SKM-1 (cell line): ENCODE measurements at regions not wholly inside any gene's neighbourhood (a gene's known extent, or its start where the extent isn't known, plus 50 kb on each side); places are given as distances from the start of the nearest gene placed in this dataset.
"Not testable (repeated sequence)": the region's sequence is repeated elsewhere in the genome, so short reads cannot be mapped to it uniquely, and the experiment has no call there.

Experiments used
- DNase-seq: peaks from one replicate; lab custom pipeline; 2025; ENCODE audit not compliant: unreplicated experiment; lab: John Stamatoyannopoulos, UW

DNA sequence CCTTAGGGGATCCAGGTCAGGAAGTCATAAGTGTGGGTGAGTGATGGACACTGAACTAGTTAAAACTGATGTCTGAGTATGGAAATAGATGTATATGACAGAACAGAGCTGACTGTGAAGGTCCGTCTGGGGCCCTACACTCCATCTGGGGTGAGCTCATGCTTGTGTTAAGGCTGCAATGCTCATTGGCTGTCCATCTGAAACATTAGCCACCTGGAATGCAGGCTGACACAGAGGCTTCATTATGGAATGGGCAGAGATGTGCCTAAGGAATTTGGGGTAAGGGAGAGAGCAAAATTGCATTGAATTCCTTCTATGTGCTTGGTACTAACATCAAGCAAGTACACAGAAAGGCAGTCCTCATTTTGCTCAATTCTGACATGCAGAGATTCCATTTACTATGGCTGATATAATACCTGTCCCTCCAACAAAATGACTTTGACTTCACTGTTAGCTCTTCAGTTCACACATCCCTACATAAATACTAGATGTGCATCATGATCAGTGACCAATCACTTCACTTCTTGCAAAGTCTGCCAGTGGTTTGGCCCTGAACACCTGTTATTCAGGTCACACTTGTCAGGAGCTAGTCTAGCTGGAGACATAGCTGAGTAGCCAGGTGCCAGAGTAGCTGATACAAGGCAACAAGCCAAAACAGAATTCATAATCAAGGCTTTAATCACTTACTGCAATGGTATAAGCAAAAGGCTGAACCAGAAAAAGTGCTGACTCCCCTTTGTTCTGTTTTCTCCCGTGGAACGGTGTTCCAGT is 128.9 kb upstream of the VWC2 start:
- DNase-seq, result no peak

DNA sequence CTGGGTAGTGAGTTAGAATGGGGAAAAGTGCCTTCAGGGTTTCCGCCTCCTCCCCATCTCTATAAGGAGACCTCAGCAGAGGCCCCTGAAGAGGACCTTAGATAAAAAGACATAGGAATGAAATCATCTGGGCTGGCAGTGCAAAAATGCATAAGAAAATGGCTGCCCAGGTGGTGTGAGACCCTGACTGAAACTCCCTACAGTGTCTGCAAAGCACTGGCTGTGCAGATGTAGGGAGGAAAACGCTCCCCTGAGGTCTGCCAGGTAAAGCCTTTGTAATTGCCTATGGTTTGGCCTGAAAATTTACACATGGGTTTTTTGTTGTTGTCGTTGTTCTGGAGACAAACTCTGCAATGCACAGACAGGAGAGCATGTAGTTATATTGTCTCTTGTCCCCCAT is 128.1 kb upstream of the VWC2 start:
- DNase-seq, result no peak

DNA sequence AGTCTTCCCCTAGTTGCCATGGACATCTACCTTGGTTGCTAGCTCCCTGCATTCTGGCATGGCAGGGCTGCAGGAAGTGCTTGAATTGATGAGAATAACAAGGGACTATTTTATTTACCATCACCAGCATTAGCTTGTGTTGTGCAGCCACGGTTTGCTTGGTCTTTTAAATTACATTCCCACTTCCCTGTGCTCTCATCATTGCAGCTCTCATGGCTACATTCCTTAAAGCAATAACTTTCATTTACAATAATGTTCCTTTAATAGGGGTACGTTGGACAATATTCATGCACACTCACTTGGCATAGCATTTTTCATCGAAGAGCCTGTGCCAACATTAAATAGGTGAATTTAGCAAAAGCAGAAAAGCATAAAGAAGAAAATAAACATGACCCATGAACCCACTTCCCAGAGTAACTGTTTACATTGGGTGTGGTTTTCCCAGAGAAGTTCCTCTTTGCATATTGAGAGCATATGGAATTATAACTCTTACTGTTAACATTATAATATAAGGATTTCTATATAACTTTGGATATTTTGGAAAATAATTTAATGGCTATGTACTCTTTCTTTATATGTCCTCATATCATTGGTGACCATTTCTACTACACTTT is 113.2 kb upstream of the VWC2 start:
- no peak for DNase-seq

DNA sequence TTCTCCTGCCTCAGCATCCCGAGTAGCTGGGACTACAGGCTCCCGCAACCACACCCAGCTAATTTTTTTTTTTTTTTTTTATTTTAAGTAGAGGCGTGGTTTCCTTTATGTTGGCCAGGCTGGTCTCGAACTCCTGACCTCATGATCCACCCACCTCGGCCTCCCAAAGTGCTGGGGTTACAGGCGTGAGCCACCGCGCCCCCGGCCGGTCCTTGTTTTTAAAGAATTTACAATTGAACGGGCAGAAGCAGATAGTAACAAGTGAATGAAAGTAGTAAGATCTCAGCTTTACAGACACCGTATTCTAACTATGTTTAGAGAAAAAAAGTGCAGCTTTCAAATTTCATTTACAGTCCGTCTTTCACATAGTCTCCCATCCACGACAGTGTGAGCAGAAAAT is 112.5 kb upstream of the VWC2 start:
- no peak for DNase-seq

DNA sequence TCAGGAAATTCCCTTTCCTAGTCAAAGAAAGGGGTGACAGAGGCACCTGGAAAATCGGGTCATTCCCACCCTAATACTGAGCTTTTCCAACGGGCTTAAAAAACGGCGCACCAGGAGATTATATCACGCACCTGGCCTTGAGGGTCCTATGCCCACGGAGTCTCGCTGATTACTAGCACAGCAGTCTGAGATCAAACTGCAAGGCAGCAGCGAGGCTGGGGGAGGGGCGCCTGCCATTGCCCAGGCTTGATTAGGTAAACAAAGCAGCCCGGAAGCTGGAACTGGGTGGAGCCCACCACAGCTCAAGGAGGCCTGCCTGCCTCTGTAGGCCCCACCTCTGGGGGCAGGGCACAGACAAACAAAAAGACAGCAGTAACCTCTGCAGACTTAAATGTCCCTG is 107.5 kb upstream of the VWC2 start:
- DNase-seq, result not testable (repeated sequence)

DNA sequence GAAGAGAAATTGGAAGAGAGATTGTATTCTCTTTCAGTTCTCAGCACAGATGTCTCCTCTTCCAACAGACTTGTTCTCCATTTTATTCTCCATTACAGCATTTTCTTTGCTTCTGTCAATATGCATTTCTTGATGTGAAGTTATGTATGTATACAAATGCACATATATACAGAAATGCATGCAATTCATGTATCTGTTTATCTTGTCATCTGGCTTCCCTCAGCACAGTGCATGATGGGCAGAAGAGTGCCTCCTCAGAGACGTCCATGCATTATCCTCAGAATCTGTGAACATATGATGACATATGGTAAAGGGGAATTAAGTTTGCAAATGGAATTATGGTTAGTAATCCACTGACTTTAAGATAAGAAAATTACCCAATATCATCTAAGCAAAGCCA is 106.7 kb upstream of the VWC2 start:
- DNase-seq, result no peak

DNA sequence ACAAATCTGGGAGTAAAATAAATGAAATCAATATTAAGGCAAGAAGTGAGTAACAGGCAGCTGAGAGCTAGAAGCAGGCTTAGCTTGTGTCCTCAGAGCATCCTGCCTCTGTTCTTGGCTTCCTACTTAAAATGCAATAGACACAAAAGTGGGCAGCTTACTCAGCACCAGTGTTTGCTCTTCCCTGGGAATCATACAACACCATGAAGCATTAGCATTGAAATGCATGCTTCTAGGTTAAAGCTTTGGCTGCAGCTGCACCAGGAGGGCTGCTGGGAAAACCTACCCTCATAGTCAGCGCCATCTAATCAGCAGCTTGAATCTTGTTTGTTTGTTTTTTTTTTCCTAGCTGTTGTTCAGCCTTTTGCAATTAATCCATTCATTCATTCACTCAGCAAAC is 104.2 kb upstream of the VWC2 start:
- no peak for DNase-seq

DNA sequence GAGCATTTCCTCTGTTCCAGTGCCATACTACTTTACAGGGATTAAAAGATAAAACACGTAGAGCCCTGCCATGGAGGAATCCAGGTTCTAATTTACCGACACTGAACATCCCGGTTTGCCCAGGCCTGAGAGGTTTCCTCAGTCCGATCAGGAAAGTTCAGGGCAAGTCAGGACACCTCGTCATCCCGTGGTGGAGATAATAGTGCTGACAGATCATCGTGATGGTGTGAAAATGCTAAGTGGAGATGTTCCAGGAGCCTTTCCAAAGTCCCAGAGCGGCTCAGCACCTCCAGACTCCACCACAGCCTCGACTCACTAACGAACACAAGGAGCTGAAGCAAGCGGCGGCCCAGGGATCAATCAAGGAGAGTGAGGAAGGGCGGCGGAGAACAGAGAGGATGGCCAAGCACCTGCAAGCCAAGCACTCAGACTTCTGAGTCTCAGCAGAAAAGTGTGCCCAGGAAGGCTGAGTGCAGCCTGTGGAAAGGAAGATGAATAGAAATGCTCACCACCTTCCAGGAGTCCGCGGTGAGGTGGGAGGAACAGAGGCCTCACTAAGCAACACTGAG is 103.7 kb upstream of the VWC2 start:
- no peak for DNase-seq

DNA sequence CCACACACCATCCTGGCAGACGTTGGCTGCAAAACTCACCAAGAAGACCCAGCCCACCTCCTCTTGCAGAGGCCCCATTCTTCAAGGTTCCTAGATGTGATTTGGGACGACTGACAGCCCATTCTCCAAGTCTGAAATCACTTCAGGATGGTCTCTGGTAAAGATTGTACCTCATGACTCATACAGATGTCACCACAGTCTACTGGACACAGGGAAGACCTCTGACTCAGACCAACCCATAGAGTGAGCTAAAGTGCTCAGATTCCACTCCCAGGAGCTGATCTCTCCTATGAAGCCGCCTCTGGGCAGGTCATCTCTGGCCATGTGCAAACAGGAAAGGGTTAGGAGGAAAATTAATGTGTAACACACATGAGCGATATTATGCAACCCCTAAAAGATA is 102.4 kb upstream of the VWC2 start:
- DNase-seq, result no peak

DNA sequence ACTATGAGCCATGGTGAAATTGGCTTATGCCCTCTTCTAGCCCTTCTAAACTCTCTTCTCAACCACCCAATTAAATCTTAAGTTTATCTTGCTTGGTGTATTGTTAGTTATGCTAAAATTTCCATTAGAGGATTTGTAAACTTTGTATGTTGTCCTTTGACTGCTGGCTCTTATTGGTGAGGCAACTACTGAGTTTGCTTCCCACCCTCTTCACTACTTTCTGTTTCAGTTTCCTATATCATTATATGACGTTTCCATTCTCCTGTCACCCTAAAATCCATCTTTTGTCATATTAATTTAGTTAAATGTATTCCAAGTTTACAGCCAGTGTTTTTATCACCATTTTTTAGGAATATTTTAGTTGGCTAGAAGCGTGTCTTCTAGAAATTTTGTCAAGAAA is 80.9 kb upstream of the VWC2 start:
- no peak for DNase-seq

DNA sequence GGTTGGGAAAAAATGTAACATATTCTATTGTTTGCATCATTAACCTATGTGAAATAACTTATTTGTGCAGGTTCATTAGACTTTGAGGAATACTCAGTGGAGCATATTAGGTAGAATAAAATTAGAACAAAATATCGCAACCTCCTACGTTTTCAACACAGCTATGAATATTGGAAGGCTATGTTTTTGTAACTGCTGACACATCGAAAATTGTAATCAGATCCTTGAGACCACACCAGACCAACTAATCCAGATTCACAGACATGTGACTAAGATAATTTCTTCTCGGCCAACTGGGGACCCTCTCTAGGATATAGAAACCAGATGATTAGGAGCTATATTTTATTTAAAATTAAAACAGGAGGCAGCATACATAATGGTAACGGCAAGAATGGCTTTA is 77.5 kb upstream of the VWC2 start:
- no peak for DNase-seq

DNA sequence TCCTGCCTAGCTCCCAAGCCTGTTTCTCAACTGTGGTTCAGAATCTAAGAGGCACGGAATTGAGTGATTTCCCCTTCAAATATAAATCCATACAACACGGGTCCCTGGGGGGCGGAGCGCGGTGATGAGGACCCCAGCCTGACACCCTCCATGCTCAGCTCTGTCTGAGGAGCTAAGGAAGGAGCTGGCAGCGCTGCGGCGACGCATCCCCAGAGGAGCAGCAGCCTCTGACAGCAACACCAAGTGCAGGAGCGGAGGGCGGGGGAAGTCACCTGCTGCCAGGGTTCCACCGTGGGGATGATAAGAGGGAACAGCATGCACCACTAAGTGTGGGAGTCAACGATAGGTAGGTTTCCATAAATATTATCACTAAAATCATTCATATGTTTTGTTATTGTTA is 72.6 kb upstream of the VWC2 start:
- no peak for DNase-seq

DNA sequence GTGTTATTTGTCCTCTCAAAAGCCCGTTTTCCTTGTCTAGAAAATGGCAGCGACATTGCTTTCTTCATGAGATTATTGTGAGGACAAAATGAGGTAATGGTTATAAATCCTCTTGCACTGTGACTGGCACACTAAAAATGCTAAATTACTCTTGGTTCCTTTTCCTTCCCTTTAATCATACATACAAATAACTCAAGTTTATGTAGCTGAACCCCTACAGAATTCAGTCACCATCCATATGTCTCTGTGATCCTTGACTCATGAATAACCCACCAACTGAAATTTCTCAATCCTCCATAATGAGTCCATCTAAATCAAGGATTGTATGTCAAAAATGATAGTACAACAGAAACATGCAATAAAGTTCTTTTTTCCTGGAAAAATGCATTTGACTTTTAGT is 71.3 kb upstream of the VWC2 start:
- DNase-seq, result no peak

DNA sequence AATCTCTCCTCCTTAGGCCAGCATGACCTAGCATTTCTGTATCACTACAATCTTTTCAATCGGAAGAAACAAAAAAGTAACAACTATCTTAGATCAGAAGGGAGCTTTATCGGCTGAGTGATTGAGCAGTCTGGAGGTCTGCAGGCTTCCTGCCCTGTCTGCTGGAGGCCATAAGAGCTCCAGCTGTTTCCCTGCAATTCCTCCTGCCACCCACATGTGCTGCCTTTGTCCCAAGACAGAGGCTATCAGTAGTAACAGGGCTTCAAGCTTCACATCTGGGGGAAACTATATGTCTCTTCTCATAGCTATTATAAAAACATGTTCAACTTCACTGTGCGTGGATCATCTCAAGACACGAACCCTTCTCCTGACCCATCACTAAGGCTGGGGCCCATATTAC is 70.1 kb upstream of the VWC2 start:
- no peak for DNase-seq

DNA sequence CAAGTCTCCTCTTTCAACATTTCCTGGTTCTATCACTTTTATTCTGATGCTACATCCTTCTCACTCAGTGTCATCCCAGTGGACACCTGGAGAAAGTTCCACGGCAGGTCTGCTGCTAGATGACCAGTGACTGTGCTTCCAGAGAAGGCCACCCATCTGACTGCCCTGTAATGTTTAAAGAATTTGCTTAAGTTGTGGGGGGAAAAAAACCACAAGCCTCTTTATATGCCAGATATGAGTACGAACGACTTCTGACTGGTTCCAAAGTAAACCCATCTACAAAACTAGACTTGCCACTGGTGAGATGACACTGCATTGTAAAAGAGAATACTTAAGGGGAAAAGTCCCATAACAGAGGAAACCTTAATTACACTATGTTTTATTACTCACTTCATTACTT is 69.6 kb upstream of the VWC2 start:
- no peak for DNase-seq

DNA sequence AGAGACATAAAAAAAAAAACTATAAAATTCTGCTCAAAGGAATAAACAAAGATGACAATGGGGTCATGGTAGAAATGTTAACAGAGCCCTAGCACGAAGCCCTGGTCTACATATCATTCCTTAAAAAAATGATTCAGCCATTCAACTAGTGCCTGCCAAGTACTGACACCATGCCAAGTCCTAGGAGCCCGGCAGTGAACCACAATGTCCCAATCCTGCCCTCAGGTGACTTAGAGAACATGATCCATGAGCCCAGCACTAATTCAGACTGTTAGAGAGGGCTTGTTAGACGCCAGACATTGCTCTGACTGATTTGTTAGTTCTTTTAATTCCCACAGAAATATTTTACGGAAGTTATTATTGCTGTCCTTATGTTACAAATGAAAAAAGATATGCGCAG is 67.3 kb upstream of the VWC2 start:
- DNase-seq, result no peak

DNA sequence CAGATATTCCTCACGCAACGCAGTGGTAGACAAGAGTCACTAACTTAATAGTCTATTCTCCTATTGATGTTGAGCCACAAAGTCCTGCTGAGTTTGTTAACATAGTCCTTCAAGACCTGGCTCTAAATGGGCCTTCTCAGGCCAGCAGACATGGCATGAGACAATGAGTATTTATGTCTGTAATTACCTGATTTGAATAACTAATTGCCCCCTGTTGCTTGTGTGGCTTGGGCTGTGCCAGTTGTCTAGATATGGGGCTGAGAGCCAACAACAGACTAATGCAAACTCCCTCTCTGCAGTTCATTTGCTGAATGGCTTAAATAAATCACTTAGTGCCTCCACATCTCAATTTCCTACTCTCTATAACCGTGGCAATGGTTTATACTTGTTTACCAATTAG is 65.5 kb upstream of the VWC2 start:
- DNase-seq, result no peak

DNA sequence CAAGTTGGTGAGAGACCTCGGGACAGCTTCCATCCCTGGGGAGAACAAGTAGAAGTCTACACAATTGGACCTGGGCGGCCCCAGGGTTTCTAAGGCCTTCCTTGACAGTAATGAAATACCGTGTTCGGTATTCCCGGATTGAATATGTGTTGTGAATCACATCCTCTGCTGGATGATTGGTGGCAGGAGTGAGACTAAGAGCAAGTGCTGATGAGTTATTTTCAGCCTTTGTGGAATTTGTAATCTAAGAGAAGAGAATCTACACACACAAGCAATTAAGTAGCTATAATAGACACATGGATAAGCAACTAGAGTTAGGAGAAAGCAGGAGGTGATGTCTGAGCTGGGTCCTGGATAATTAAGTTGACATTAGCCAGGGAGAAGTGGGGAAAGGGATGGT is 64.8 kb upstream of the VWC2 start:
- DNase-seq, result no peak

DNA sequence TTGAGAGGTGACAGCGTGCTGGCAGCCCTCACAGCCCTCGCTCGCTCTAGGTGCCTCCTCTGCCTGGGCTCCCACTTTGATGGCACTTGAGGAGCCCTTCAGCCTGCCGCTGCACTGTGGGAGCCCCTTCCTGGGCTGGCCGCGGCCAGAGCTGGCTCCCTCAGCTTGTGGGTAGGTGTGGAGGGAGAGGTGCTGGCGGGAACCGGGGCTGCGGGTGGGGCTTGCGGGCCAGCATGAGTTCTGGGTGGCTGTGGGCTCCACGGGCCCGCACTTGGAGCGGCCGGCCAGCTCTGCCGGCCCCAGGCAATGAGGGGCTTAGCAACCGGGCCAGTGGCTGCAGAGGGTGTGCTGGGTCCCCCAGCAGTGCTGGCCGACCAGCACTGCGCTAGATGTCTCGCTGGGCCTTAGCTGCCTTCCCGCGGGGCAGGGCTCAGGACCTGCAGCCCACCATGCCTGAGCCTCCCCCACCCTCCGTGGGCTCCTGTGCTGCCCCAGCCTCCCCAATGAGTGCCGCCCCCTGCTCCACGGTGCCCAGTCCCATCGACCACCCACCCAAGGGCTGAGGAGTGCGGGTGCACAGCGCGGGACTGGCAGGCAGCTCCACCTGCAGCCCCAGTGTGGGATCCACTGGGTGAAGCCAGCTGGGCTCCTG is 62.2 kb upstream of the VWC2 start:
- DNase-seq, result not testable (repeated sequence)

DNA sequence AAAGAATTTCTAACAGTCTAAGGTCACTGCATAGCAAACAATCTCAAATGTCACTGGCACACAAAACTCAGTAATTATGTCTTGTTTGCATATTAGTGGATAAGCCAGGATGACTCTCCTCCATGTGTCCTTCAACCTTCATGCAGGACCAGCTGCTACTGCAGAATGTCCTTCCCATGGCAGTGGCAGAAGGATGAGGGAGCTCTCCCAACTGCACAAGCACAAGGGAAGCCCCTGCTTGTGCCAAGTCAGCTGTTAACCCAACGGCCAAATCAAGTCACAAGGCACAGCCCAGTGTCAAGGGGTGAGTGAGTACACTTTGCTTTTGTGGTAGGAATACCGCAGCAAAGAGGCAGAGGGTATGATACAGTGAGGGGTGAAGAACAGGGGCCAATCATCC is 59.3 kb upstream of the VWC2 start:
- no peak for DNase-seq

DNA sequence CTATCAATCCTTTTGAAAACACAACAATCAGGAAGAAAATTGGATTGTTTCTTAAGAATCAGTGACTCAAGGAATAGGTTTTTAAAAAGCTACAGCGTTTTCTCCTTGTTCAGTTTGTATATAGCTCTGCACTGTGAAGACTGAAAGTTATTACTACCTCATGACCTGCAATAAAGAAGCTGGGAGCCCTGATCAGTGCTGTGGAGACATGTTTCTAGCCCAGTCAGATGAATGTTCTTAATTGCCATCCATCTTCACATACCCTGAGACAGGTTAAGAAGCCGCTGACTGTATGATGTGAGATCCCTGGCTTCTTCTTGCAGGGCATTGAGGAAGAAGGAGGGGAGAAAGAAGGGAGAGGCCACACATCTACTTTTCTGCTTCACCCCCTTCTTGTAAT is 58.0 kb upstream of the VWC2 start:
- DNase-seq, result no peak

DNA sequence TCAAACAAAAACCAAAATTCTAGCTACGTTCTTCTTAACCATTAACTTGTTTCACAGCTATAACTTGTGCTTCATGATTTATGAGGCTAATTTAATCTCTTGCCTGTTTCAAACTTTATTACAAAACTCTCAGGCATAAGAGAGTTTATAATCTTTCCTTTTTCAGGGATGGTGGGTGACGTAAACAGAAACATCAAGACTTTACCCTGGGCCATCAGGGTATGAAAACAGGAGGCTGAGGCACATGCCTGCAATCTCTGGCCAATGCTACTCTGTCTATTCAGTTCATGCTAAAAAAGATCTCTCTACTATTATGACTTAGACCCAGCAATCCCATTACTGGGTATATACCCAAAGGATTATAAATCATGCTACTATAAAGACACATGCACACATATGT is 55.9 kb upstream of the VWC2 start:
- no peak for DNase-seq
